K562 (cell line): ENCODE measurements at regions not wholly inside any gene's neighbourhood (a gene's known extent, or its start where the extent isn't known, plus 50 kb on each side); places are given as distances from the start of the nearest gene placed in this dataset.

Experiments used
- EHMT2 ChIP-seq: fragments of 450-650 bp; IDR thresholded peaks from 2 replicates; pipeline ENCODE4 v1.6.1; 2018; ENCODE audit warnings: antibody characterized with exemption
- ELF2 ChIP-seq: fragments of 250-450 bp; sonication (Bioruptor Pico); IDR thresholded peaks from 2 replicates; pipeline ENCODE4 v1.5.0; 2021; ENCODE audit warnings: mild to moderate bottlenecking
- ESRRA ChIP-seq: fragments of 450-650 bp; IDR thresholded peaks from 2 replicates; pipeline ENCODE4 v1.6.1; 2014; ENCODE audit warnings: low read depth, mild to moderate bottlenecking, moderate library complexity, borderline replicate concordance
- GTF2E2 ChIP-seq: fragments of 200-800 bp; sonication (Bioruptor generic); IDR thresholded peaks from 2 replicates; pipeline ENCODE4 v1.6.1; 2016; ENCODE audit warnings: missing genetic modification characterization, missing compliant biosample characterization
- MGA ChIP-seq: fragments of 450-650 bp; IDR thresholded peaks from 2 replicates; pipeline ENCODE4 v1.6.1; 2016; ENCODE audit warnings: mild to moderate bottlenecking, moderate library complexity
- MYNN ChIP-seq, 2 experiments: sonication (generic); formaldehyde crosslinking in 1 of 2; IDR thresholded peaks; 2 replicates each; pipeline versions ENCODE4 v1.5.0 to v1.6.1; 2016 to 2020; ENCODE audit warnings: antibody characterized with exemption in 1 of 2, missing genetic modification reagents in 1 of 2
- NFE2 ChIP-seq: IDR thresholded peaks from 2 replicates; pipeline ENCODE4 v1.6.1; 2014; ENCODE audit warnings: antibody characterized with exemption, low read depth
- PHTF2 ChIP-seq: fragments of 250-450 bp; sonication (Bioruptor Pico); IDR thresholded peaks from 2 replicates; pipeline ENCODE4 v1.5.0; 2021; ENCODE audit warnings: mild to moderate bottlenecking
- SETDB1 ChIP-seq: IDR thresholded peaks from one replicate; pipeline ENCODE4 v1.6.1; 2012; ENCODE audit warnings: low read length, control low read depth, inconsistent platforms
- SIN3B ChIP-seq: fragments of 450-650 bp; IDR thresholded peaks from 2 replicates; pipeline ENCODE4 v1.6.1; 2017; ENCODE audit warnings: low read depth, mild to moderate bottlenecking, moderate library complexity
- SMARCB1 ChIP-seq: IDR thresholded peaks from 2 replicates; pipeline ENCODE4 v1.6.1; 2011; ENCODE audit warnings: improper control_type of control experiment, low read depth; ENCODE audit not compliant: insufficient read length
- TRIM24 ChIP-seq, 2 experiments: fragments of 450-650 bp; IDR thresholded peaks; 2 replicates each; pipeline ENCODE4 v1.6.1; 2016
- TSHZ1 ChIP-seq: fragments of 250-450 bp; sonication (Bioruptor Pico); IDR thresholded peaks from 2 replicates; pipeline ENCODE4 v1.4.0; 2020; ENCODE audit warnings: mild to moderate bottlenecking, moderate library complexity

- no peak for TF ChIP-seq MGA
- TF ChIP-seq SIN3B: no peak
- TF ChIP-seq EHMT2: 0 out of 2 replicates have a peak, but pooled peaks have one; percentile 21
- no peak for TF ChIP-seq SMARCB1
- 0 out of 2 replicates have a peak, but pooled peaks have one; percentile 42 for TF ChIP-seq MYNN (IDR thresholded peaks at IDR 0.05)
- TF ChIP-seq MYNN (CRISPR knock-in tag; IDR thresholded peaks at IDR 0.05): no peak
- no peak for TF ChIP-seq ELF2 (CRISPR knock-in tag)
- TF ChIP-seq ESRRA: no peak; the same call in 1 of the 2 replicates
- peak; percentile 51; the same call in 1 of the 2 replicates for TF ChIP-seq NFE2
- TF ChIP-seq GTF2E2: 0 out of 2 replicates have a peak, but pooled peaks have one; percentile 47
- peak in 1 of 2 experiments; percentile 25; a peak in 1 of 4 replicates for TF ChIP-seq TRIM24 (IDR thresholded peaks at IDR 0.05)
- TF ChIP-seq TSHZ1 (CRISPR knock-in tag): no peak
- no peak for TF ChIP-seq PHTF2 (CRISPR knock-in tag)
- no peak for TF ChIP-seq SETDB1
- TF ChIP-seq, all 486 proteins: peak for 50
These were observed 107.5 kb upstream of the ACSL4 start (continued) for GRCh38 chrX:109840585-109840984.
